ENCODE measurements at regions not wholly inside any gene's neighbourhood (a gene's known extent, or its start where the extent isn't known, plus 50 kb on each side); places are given as distances from the start of the nearest gene placed in this dataset.

DNA sequence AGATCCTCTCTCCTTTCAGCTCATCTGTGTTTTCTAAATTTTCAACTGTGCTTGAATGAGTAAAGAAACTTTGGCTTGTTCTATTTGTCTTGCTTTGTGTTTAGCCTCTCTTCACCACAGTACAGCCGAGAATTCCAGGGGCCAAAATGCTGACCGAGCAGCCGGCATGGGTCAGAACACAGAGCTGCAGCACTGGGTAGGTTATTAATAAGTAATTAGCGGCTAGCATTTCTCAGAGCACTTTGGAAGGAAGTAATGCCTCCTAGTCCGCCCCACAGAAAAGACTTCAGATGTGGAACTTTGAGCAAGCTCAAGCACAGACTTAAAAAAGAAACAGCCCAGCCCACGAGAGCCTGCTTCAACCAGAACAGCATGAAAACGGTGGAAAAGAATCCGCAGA, 343.9 kb downstream of the ARRDC4 start:
- H3K4me3 ChIP-seq (ENCODE audit: low read depth, low read length), result no peak overlapping the region
- DNase-seq (ENCODE audit: low read depth), result no peak
- TF ChIP-seq, protein P1, sequence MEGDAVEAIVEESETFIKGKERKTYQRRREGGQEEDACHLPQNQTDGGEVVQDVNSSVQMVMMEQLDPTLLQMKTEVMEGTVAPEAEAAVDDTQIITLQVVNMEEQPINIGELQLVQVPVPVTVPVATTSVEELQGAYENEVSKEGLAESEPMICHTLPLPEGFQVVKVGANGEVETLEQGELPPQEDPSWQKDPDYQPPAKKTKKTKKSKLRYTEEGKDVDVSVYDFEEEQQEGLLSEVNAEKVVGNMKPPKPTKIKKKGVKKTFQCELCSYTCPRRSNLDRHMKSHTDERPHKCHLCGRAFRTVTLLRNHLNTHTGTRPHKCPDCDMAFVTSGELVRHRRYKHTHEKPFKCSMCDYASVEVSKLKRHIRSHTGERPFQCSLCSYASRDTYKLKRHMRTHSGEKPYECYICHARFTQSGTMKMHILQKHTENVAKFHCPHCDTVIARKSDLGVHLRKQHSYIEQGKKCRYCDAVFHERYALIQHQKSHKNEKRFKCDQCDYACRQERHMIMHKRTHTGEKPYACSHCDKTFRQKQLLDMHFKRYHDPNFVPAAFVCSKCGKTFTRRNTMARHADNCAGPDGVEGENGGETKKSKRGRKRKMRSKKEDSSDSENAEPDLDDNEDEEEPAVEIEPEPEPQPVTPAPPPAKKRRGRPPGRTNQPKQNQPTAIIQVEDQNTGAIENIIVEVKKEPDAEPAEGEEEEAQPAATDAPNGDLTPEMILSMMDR (IDR thresholded peaks at IDR 0.05; ENCODE audit: insufficient read depth, low read length), result no peak

DNA sequence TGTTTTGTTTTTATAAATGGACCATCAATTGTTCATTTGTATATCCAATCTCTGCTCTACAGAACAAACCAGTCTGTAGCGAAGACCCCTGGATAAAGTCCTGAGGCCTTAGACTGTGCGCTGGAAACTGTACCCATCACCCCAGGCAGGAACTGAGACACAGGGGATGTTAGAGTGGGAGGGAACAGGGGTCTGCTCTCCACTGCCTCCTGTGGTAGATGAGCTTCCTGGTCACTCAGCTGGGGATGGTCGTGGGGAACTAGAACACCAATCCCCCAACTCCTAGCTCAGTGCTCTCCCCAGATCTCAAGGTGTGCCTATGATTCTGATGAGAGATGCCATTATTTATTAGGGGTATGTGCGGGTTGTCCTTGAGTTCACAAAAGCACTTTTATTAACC, 340.2 kb upstream of the IGF1R start:
- DNase-seq (ENCODE audit: low read depth), result no peak
- TF ChIP-seq, protein P1 (IDR thresholded peaks at IDR 0.05; ENCODE audit: insufficient read depth, low read length), result no peak
- H3K4me3 ChIP-seq (ENCODE audit: low read depth, low read length), result no peak overlapping the region

DNA sequence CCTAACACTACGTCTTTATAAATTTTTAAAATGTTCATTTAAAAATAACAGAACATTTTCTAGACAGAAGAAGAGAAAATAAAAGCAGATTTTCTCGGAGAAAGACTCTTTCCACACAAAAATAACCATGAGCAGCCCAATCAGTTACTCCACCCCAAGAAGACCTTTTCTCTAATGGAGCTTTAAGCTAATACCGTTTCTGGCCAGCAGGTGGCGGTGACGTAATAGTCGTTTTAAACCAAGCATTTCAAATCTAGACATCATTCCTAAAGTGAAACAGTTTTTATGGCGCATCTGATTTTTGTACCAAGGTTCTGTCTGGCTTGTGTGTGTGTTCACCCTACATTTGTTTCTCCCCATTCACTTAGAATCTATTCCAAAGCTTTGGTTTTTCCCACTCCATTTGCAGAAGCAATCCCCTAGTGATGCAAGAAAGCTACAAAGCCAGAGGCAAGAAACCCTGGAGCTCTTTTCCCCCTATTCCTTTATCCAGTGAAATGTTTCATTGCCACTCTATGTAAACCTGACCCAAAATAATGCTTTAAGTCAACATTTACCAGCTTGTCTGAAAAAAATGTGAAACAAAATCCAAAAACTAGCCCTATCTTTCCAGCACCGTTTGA, 336.7 kb upstream of the IGF1R start:
- H3K4me3 ChIP-seq (ENCODE audit: low read depth, low read length), result peak overlapping the region; percentile 15
- TF ChIP-seq, protein P1 (IDR thresholded peaks at IDR 0.05; ENCODE audit: insufficient read depth, low read length), result peak; percentile 82
- DNase-seq (ENCODE audit: low read depth), result peak; percentile 79

DNA sequence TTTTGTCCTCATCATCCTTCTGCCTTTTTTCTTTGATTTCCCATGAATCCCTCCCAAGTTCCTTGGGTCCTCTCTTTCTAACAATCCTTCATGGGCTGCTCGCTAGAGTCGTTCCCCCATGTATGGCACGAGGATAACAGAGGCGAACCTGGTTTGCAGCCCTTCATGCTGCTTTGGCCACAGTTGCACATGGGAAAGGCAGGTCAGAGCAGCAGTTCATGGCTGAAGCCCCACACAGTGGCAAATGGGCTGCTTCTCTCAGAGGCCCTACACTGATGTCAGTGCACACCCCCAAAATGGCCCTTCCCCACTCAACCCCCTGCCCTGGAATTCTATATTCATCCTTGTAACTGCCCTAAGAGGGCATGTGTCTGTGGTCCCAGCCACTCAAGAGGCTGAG, 335.4 kb upstream of the IGF1R start:
- TF ChIP-seq, protein P1 (IDR thresholded peaks at IDR 0.05; ENCODE audit: insufficient read depth, low read length), result no peak
- no peak overlapping the region for H3K4me3 ChIP-seq (ENCODE audit: low read depth, low read length)
- DNase-seq (ENCODE audit: low read depth), result no peak

DNA sequence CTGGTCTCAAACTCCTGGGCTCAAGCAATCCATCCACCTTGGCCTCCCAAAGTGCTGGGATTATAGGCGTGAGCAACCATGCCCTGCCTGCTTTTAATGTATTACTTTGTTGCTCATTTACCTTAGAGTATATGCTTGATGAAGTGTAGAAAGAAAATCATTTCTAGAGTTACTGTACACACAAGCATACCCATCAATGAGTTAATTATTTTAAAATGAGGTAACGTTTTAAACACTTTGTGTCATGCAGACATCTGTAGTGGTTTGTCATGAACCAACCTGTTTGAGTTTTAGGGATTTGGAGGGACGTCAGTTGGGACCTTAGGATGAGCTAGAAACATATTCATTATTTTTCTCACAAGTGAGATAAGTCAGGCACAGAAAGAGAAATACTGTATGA, 332.4 kb upstream of the IGF1R start:
- TF ChIP-seq, protein P1 (IDR thresholded peaks at IDR 0.05; ENCODE audit: insufficient read depth, low read length), result no peak
- no peak overlapping the region for H3K4me3 ChIP-seq (ENCODE audit: low read depth, low read length)
- no peak for DNase-seq (ENCODE audit: low read depth)

DNA sequence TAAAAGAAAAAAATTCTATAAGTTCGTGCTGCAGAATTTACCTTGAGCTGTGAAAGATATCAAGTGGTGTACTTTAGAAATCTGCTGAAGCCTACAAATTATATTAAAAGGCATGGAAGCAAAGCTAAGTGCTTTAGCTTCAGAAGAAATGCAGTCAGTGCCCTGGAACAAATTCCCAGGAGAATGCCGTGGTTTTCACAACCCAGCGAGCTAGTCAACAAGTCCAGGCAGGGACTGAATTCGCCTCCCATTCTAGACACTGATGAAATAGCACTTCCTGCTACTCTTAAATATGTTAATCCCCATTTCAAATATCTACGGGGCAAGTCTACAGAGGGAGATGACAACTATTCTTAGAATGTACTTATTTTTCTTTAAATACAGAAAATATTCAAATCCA, 326.4 kb upstream of the IGF1R start:
- DNase-seq (ENCODE audit: low read depth), result no peak
- no peak overlapping the region for H3K4me3 ChIP-seq (ENCODE audit: low read depth, low read length)
- TF ChIP-seq, protein P1 (IDR thresholded peaks at IDR 0.05; ENCODE audit: insufficient read depth, low read length), result no peak

DNA sequence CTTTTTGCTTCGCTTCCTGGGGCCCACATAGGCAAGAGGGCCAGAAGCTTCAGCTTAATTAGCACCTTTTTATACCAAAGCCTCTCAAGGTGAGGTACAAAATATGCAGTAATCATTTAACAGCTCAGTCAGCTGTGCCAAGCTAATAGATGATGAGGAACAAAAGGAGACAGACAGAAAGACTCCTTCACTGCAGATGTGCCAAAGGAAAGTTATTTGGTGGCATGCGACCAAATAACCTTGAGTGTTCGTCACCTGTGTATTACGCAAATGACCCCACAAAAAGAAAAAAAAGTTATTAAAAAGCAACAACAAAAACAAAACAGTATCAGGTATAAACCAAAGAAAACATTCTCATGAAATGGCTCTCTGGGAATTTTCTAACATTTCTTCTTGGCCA, 325.8 kb upstream of the IGF1R start:
- TF ChIP-seq, protein P1 (IDR thresholded peaks at IDR 0.05; ENCODE audit: insufficient read depth, low read length), result no peak
- no peak overlapping the region for H3K4me3 ChIP-seq (ENCODE audit: low read depth, low read length)
- no peak for DNase-seq (ENCODE audit: low read depth)
